Psoas muscle (tissue), 7 donors: ENCODE measurements at regions not wholly inside any gene's neighbourhood (a gene's known extent, or its start where the extent isn't known, plus 50 kb on each side); places are given as distances from the start of the nearest gene placed in this dataset.
"Not testable (repeated sequence)": the region's sequence is repeated elsewhere in the genome, so short reads cannot be mapped to it uniquely, and the experiment has no call there.

Source experiments
- ATAC-seq, 4 donors: fragments of 200-7000 bp; cut with Tn5 transposase; one replicate each; pipeline ENCODE4 v1.9.1; 2020; ENCODE audit warnings: moderate library complexity in 3 of 4, mild to moderate bottlenecking in 2 of 4
- DNase-seq, 2 donors: peaks; one replicate each; pipeline ENCODE4 v3.0.0-alpha.2; 2020
- H3K27ac ChIP-seq: fragments of 200-600 bp; one replicate; pipeline ENCODE4 v1.8.0; 2022
- H3K27me3 ChIP-seq, 3 donors: fragments of 200-600 bp in 1 of 3; one replicate each; pipeline versions ENCODE4 v1.6.1 to v1.8.0; 2013 to 2022; ENCODE audit warnings: low read length in 2 of 3, mild to moderate bottlenecking in 2 of 3, moderate library complexity in 1 of 3; ENCODE audit not compliant: insufficient read depth in 3 of 3
- H3K36me3 ChIP-seq, 2 donors: fragments of 200-600 bp in 1 of 2; one replicate each; pipeline versions ENCODE4 v1.6.1 to v1.8.0; 2013 to 2022; ENCODE audit warnings: low read depth in 1 of 2, mild to moderate bottlenecking in 1 of 2, moderate library complexity in 1 of 2; ENCODE audit not compliant: insufficient read depth in 1 of 2
- H3K4me1 ChIP-seq: fragments of 200-600 bp; one replicate; pipeline ENCODE4 v1.8.0; 2022
- H3K4me3 ChIP-seq: fragments of 200-600 bp; one replicate; pipeline ENCODE4 v1.8.0; 2022; ENCODE audit warnings: mild to moderate bottlenecking
- H3K9me3 ChIP-seq: fragments of 200-600 bp; one replicate; pipeline ENCODE4 v1.8.0; 2022
- WGBS, 3 donors: extraction: QIAGEN DNeasy Blood & Tissue Kit; methylation state at CpG; one replicate each; pipeline versions ENCODE4 v1.1.6 to v1.1.7; 2013; 5-methylcytosine and 5-hydroxymethylcytosine counted together
- intact Hi-C, 2 donors: fragments of 100-400 bp; cut with DNase I; formaldehyde crosslinking; loops; one replicate each; pipeline versions ENCODE4 v1.11.0 to v1.14.2; 2022
- TF ChIP-seq, protein P1 (sequence below): fragments of 200-600 bp; IDR thresholded peaks from one replicate; pipeline ENCODE4 v1.8.0; 2022; ENCODE audit warnings: antibody characterized with exemption
- donor health status: healthy with polysubstance abuse.
- donor health status: DM: no; HTN: no; CAD: no; lungs with moderate emphysema.
- donor health status: Bipolar disorder and iron deficiency.
- donor health status: healthy.
- donor health status: DM: yes; HTN: yes; CAD: no.
- donor health status: DM: no; HTN: no; CAD: no.
- donor health status: DM: yes; HTN: yes; CAD: no.

DNA sequence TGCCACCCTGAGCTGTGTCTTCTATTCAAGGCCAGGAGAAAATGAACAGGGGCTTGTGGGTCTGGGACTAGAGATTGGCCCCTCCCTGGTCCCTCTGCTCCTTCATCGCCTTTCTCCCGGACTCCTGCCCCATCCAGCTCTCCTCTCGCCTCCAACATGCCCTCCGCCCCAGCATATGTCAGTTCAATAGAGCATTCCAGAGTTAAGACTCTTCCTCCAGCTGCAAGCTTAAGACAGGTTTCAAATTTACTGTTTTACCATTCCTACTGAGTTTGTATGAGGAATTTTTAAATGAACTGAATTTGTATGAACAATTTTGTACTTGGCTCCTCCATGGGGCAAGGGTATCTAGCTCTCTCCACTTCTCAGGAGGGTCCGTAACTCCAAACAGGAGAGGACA is 195.6 kb downstream of the TBC1D2B start:
- no peaks in the 10 kb centered on the region for H3K27me3 ChIP-seq
- no peaks in the 10 kb centered on the region for H3K9me3 ChIP-seq
- intact Hi-C loops, result no loop called here
- no peaks in the 10 kb centered on the region for H3K36me3 ChIP-seq
- ATAC-seq (no peak), DNase-seq (no peak)
- 78 to 81% (median 79%) methylated on average over 5 of the region's 5 CpGs for WGBS, 3 donors
- no peaks in the 10 kb centered on the region for H3K4me1 ChIP-seq
- no peak overlapping the region for H3K27ac ChIP-seq
- TF ChIP-seq, protein P1, sequence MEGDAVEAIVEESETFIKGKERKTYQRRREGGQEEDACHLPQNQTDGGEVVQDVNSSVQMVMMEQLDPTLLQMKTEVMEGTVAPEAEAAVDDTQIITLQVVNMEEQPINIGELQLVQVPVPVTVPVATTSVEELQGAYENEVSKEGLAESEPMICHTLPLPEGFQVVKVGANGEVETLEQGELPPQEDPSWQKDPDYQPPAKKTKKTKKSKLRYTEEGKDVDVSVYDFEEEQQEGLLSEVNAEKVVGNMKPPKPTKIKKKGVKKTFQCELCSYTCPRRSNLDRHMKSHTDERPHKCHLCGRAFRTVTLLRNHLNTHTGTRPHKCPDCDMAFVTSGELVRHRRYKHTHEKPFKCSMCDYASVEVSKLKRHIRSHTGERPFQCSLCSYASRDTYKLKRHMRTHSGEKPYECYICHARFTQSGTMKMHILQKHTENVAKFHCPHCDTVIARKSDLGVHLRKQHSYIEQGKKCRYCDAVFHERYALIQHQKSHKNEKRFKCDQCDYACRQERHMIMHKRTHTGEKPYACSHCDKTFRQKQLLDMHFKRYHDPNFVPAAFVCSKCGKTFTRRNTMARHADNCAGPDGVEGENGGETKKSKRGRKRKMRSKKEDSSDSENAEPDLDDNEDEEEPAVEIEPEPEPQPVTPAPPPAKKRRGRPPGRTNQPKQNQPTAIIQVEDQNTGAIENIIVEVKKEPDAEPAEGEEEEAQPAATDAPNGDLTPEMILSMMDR, result no peak
- H3K4me3 ChIP-seq, result no peak overlapping the region

DNA sequence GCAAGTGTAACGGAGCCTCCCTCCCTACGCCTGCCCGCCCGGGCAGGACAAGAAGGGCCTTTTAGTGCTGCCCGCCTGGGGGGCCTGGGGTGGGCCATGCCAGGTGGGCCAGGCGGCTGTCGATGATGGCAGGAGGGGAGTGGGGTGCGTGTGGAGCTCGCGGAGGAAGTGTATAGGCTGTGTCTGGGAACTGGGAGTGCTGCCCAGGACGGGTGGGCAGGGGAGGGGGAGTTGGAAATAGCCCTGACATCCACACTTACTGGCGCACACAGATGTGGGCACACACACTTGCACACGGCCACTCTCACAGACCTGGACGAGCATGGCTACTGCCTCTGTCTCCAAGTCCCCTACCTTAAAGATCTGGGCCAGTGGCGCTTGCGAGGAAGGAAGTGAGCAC is 196.0 kb downstream of the TBC1D2B start:
- H3K4me1 ChIP-seq, ATAC-seq, H3K4me3 ChIP-seq, H3K9me3 ChIP-seq, intact Hi-C loops, DNase-seq, H3K27ac ChIP-seq, H3K27me3 ChIP-seq, H3K36me3 ChIP-seq: not testable (repeated sequence)
- 52 to 58% (median 55%) methylated on average over 8 to 12 of the region's 16 CpGs for WGBS, 3 donors

DNA sequence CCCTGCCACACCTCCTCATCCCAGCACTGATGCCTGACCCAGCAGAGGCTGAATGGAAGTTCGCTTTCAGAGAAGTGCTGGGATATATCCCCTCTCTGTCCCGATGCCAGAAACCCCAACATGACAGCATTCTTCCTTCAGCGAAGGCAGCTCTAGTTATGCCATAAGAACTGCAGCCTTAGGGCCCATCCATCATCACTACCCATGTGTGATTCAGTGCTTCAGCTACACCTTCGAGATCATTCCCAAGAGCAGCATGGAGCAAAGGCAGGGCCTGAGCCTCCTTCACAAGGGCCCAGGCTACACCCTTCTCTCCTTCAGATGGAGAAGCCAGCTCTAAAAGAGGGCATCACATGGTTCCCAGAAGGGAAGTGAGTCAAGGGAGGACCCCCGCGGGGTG is 198.0 kb downstream of the TBC1D2B start:
- WGBS, 3 donors, result 83 to 86% (median 85%) methylated on average over 4 to 6 of the region's 6 CpGs
- H3K27ac ChIP-seq, H3K4me1 ChIP-seq, DNase-seq, H3K27me3 ChIP-seq, ATAC-seq, H3K4me3 ChIP-seq, H3K36me3 ChIP-seq, intact Hi-C loops, H3K9me3 ChIP-seq: not testable (repeated sequence)

DNA sequence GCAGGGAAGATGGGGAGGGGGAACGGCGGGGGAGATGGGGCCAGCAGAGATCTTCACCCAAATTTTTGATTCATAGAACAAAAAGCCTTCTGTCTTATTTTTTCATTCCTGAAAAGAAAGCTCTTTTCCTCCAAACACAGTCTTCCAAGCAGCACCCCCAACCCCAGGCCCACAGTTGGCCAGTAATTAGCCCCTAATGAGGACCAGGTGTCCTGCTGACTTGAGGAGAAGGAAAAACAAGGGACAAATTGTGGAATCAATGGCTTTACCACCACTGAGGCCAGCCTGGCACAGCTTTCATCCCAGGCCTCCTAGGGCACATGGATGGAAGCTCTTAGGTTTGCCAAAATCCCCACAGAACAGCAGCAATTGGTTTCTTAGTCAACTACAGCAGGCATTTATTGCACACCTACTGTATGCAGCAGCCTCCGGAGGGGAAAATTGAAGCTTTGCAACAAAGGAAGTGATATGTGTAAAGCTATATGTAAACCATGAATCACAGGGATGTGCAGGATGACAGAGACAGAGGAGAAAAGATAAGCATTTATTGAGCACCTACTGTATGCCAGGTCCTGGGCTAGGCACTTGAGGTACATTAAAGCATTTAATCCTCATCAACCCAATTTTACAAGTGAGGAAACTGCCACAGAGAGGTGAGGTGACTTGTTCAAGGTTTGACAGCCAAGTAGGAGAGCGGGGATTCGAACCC is 199.5 kb downstream of the TBC1D2B start:
- no peaks in the 10 kb centered on the region for H3K36me3 ChIP-seq
- H3K9me3 ChIP-seq, result no peaks in the 10 kb centered on the region
- no peak overlapping the region for H3K27ac ChIP-seq
- ATAC-seq, result no peak
- TF ChIP-seq, protein P1, result no peak
- DNase-seq, result no peak
- H3K4me1 ChIP-seq, result no peaks in the 10 kb centered on the region
- WGBS, 3 donors, result 76 to 93% (median 78%) methylated on average over 4 to 5 of the region's 5 CpGs
- intact Hi-C loops, result no loop called here
- H3K4me3 ChIP-seq, result no peak overlapping the region
- H3K27me3 ChIP-seq, result no peaks in the 10 kb centered on the region

DNA sequence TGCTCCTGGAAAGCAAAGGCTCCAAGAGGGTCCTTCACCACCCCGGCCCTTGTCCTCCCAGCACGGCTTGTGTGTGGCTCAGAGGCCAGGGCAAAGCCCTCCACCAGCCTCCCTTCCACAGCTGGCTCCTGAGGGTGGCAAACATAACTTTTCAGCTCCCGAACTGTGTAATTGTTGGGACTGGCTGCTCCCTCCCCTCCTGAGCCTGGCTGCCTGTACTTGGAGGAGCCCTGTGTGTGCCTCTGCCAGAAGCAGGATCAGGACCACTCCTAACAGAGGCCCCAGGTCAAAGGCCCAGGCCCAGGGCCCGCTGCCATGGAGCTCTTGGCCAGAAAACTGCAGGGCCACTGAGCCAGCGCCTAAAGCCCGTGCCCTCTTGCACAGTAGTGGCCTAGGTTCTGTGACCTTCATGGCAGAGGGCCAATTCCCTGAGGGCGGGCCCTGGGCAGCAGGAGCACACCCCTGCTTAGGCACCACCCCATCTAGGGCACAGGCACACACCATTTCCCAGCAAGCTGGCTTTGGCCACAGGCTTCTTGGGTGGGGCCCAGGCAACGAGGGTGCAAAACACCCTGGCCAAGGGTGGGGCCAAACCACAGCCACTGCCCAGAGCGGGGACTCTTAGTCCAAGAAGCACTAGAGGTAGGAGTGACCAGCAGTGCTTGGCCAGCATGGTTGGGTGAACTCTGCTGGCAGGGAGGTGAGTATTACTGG is 201.2 kb downstream of the TBC1D2B start:
- H3K4me1 ChIP-seq, H3K36me3 ChIP-seq, DNase-seq, H3K4me3 ChIP-seq, H3K27me3 ChIP-seq, intact Hi-C loops, H3K27ac ChIP-seq, H3K9me3 ChIP-seq: not testable (repeated sequence)
- ATAC-seq, result peak; percentile 53 to 92 (median 78)
- WGBS, 3 donors, result 50 to 63% (median 56%) methylated on average over 3 of the region's 9 CpGs

DNA sequence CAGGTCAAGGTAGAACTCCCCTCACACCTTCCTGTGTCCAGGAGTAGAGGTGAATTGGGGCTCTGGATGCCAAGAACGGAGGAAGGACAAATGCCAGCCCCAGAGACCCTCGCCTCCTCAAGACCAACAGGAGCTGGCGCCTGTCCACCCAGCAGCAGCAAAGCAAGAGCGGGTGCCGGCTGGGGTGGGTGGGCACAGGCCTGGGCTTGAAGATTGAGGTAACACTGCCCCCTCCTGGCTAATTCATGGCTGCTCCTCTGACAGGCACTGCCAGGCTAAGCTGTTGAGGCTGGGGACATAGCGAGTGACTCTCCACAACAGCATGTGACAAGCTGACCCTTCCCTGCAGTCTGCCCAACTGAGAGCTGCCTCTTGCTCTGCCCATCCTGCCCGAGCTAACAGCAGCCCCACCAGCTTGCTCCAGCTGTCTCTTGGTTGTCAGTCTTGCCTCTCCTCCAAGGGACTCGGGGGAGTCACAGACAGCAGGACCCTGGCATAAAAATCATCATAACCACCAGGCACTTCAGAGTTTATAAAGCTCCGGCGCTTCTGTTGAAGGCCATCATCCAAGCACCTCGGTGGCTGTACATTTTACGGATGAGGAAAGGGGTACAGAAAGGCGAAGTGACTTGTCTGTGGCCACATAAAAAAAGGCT is 202.3 kb downstream of the TBC1D2B start:
- H3K4me1 ChIP-seq, intact Hi-C loops, H3K27ac ChIP-seq, H3K27me3 ChIP-seq, H3K9me3 ChIP-seq, H3K36me3 ChIP-seq, H3K4me3 ChIP-seq: not testable (repeated sequence)
- DNase-seq (peak in 1 of 2 donors; percentile 31), ATAC-seq (peak; percentile 21 to 47 (median 42))
- WGBS, 3 donors, result 42 to 52% (median 51%) methylated on average over 12 to 13 of the region's 13 CpGs
- TF ChIP-seq, protein P1, result peak; percentile 41
